Esophagus squamous epithelium (tissue), 5 donors: ENCODE measurements at regions not wholly inside any gene's neighbourhood (a gene's known extent, or its start where the extent isn't known, plus 50 kb on each side); places are given as distances from the start of the nearest gene placed in this dataset.

Source experiments
- DNase-seq: peaks from one replicate; lab custom pipeline; 2025; lab: John Stamatoyannopoulos, UW
- H3K27ac ChIP-seq, 4 donors: fragments of 200-600 bp; sonication (generic); one replicate each; pipeline ENCODE4 v1.5.1; 2016 to 2019; ENCODE audit warnings: mild to moderate bottlenecking in 1 of 4
- H3K27me3 ChIP-seq, 4 donors: fragments of 200-600 bp; sonication (generic); 1 replicate in 3 of 4; 2 replicates in 1 of 4; pipeline versions ENCODE4 v1.5.1 to v1.6.0; 2017 to 2021; ENCODE audit warnings: antibody characterized with exemption in 1 of 4
- H3K36me3 ChIP-seq, 3 donors: fragments of 200-600 bp; sonication (generic); one replicate each; pipeline ENCODE4 v1.5.1; 2016 to 2019
- H3K4me1 ChIP-seq, 3 donors: fragments of 200-600 bp; sonication (generic); one replicate each; pipeline ENCODE4 v1.5.1; 2017 to 2019
- H3K4me3 ChIP-seq, 4 donors: fragments of 200-600 bp; sonication (generic); 1 replicate in 3 of 4; 2 replicates in 1 of 4; pipeline ENCODE4 v1.5.1; 2016 to 2019; ENCODE audit warnings: mild to moderate bottlenecking in 2 of 4, moderate library complexity in 1 of 4
- H3K9me3 ChIP-seq, 3 donors: fragments of 200-600 bp; sonication (generic); one replicate each; pipeline ENCODE4 v1.5.1; 2016 to 2019
- POLR2A ChIP-seq, 4 donors: fragments of 450-650 bp; IDR thresholded peaks; one replicate each; pipeline ENCODE4 v1.6.1; 2017; ENCODE audit warnings: antibody characterized with exemption in 4 of 4, mild to moderate bottlenecking in 4 of 4, moderate library complexity in 3 of 4
- whole genome bisulfite sequencing, 2 donors: methylation state at CpG; one replicate each; pipeline ENCODE4 v1.1.5; 2018; 5-methylcytosine and 5-hydroxymethylcytosine counted together
- intact Hi-C: fragments of 100-400 bp; cut with DNase I; formaldehyde crosslinking; loops from one replicate; pipeline ENCODE4 v1.15.0; 2022
- TF ChIP-seq, protein P1 (sequence below), 6 experiments: fragments of 450-650 bp in 4 of 6; fragments of 200-600 bp in 2 of 6; sonication (generic) in 2 of 6; IDR thresholded peaks; one replicate each; pipeline ENCODE4 v1.5.1; 2016 to 2019; ENCODE audit warnings: antibody characterized with exemption in 6 of 6, mild to moderate bottlenecking in 4 of 6, moderate library complexity in 4 of 6
- donor health status: DM: yes; HTN: yes; CAD: no.

DNA sequence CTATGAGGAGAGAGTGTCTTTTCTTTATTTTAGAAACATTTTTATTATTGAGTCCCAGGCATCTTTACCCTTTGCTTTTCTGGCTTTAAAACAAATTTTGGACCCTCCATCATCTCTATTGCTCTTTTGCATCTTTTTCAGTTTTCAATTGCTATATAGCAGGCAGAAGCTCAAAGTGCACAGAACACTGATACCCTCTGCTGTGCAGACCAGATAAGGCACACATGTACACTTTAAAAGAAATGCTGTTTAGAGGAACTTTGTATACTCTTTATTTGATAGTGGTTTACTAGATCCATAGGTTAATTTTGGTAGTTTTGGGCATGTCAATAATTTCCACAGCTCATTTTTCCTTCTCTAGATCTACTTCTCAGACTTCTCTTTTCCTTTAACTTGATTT lies 324.2 kb downstream of the SH2D4B start:
- TF ChIP-seq POLR2A (IDR thresholded peaks at IDR 0.05): no peak
- TF ChIP-seq, protein P1, sequence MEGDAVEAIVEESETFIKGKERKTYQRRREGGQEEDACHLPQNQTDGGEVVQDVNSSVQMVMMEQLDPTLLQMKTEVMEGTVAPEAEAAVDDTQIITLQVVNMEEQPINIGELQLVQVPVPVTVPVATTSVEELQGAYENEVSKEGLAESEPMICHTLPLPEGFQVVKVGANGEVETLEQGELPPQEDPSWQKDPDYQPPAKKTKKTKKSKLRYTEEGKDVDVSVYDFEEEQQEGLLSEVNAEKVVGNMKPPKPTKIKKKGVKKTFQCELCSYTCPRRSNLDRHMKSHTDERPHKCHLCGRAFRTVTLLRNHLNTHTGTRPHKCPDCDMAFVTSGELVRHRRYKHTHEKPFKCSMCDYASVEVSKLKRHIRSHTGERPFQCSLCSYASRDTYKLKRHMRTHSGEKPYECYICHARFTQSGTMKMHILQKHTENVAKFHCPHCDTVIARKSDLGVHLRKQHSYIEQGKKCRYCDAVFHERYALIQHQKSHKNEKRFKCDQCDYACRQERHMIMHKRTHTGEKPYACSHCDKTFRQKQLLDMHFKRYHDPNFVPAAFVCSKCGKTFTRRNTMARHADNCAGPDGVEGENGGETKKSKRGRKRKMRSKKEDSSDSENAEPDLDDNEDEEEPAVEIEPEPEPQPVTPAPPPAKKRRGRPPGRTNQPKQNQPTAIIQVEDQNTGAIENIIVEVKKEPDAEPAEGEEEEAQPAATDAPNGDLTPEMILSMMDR (IDR thresholded peaks at IDR 0.05): peak in 1 of 6 experiments; percentile 4
- Histone ChIP-seq H3K27ac (no peak overlapping the region), H3K36me3 (no peaks in the 10 kb centered on the region), H3K27me3 (no peaks in the 10 kb centered on the region), H3K4me3 (no peak overlapping the region), H3K4me1 (no peaks in the 10 kb centered on the region), H3K9me3 (no peaks in the 10 kb centered on the region)
- no peak for DNase-seq
- intact Hi-C loops: no loop called here

DNA sequence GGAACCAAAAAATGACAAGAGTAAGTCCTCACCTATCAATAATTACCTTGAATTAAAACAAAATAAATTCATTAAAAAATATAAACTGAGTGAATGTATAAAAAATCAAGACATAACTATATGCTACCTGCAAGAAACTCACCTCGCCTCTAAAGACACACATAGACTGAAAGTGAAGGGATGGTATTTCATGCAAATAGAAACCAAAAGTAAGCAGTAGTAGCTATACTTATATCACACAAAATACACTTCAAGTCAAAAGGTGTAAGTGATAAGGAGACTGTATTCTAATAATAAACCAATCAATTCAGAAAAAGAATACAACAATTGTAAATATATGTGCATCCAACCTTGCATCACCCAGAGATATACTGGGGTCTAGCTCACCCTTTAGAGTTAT lies 332.6 kb downstream of the SH2D4B start:
- Histone ChIP-seq H3K27me3 (no peaks in the 10 kb centered on the region), H3K36me3 (no peaks in the 10 kb centered on the region), H3K4me1 (no peaks in the 10 kb centered on the region), H3K4me3 (no peak overlapping the region), H3K27ac (no peak overlapping the region), H3K9me3 (no peaks in the 10 kb centered on the region)
- WGBS, 2 donors: 69 to 77% methylated on average over 1 of the region's 1 CpG
- intact Hi-C loops: no loop called here
- no peak for TF ChIP-seq POLR2A (IDR thresholded peaks at IDR 0.05)
- TF ChIP-seq, protein P1 (IDR thresholded peaks at IDR 0.05): no peak
- DNase-seq: no peak

DNA sequence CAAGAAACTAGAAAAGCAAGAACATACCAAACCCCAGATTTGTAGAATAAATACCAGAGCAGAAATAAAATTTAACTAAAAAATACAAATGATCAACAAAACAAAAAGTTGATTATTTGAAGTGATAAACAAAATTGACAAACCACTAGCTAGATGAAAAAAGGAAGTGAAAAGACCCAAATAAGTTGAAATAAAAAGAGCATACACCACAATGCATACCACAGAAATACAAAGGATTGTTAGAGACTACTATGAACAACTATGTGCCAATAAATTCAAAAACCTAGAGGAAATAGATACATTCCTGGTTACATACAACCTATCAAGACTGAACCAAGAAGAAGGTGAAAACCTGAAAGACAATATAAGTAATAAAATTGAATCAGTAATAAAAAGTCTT lies 333.4 kb downstream of the SH2D4B start:
- no peaks in the 10 kb centered on the region for H3K4me1 ChIP-seq
- intact Hi-C loops: no loop called here
- no peak overlapping the region for H3K4me3 ChIP-seq
- no peaks in the 10 kb centered on the region for H3K36me3 ChIP-seq
- no peaks in the 10 kb centered on the region for H3K27me3 ChIP-seq
- H3K9me3 ChIP-seq: no peaks in the 10 kb centered on the region
- DNase-seq: no peak
- no peak for TF ChIP-seq POLR2A (IDR thresholded peaks at IDR 0.05)
- TF ChIP-seq, protein P1 (IDR thresholded peaks at IDR 0.05): no peak
- H3K27ac ChIP-seq: no peak overlapping the region

DNA sequence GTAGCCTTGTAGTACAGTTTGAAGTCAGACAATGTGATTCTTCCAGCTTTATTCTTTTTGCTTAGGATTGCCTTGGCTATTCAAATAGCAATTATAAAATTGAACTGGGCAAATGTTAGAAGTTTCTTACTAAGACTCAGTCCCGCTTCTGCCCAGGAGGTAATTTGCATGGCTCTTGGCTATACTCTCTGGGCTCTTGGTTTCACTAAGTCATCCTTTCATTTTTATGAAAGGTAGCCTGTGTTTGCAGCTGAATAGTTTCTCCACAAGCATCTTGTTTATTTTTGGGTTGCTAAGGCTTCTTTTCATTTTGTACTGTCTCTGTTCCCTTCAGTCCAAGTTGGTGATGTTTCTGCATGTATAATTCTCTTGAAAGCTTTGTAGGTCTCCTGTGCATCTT lies 340.6 kb downstream of the SH2D4B start:
- Histone ChIP-seq H3K4me1 (no peaks in the 10 kb centered on the region), H3K27ac (no peak overlapping the region), H3K27me3 (no peaks in the 10 kb centered on the region), H3K4me3 (no peak overlapping the region), H3K9me3 (no peaks in the 10 kb centered on the region), H3K36me3 (no peaks in the 10 kb centered on the region)
- intact Hi-C loops: no loop called here
- 82 to 89% methylated on average over 1 of the region's 1 CpG for WGBS, 2 donors
- no peak for DNase-seq
- TF ChIP-seq POLR2A (IDR thresholded peaks at IDR 0.05): no peak
- TF ChIP-seq, protein P1 (IDR thresholded peaks at IDR 0.05): no peak

DNA sequence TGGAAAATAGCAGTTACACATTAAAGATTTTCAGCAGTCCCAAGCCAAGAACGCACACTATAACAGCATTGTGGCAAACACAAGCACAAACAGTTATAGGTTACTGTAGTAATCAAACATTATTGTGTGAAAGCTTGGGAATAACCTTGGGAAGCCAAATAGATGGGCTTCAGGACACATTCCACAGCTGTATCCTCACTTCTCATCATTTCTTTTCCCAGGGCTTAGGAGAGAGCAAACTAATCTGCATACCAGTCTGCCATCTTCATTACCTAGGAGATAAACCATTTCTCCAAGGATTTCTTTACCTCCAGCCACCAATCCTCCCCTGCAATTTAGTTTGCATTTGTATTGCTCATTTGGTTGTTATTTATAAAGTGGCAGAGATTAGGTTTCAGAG lies 352.4 kb downstream of the SH2D4B start:
- no peaks in the 10 kb centered on the region for H3K9me3 ChIP-seq

More for the DNA sequence above, 352.4 kb downstream of the SH2D4B start:
- Histone ChIP-seq H3K4me3 (no peak overlapping the region), H3K27ac (no peak overlapping the region), H3K36me3 (no peaks in the 10 kb centered on the region), H3K4me1 (no peaks in the 10 kb centered on the region), H3K27me3 (no peaks in the 10 kb centered on the region)
- 73 to 100% methylated on average over 1 of the region's 1 CpG for WGBS, 2 donors
- intact Hi-C loops: no loop called here
- no peak for DNase-seq
- TF ChIP-seq, protein P1 (IDR thresholded peaks at IDR 0.05): no peak
- TF ChIP-seq POLR2A (IDR thresholded peaks at IDR 0.05): no peak
